Hindlimb muscle (tissue), 1 donor: ENCODE measurements at regions not wholly inside any gene's neighbourhood (a gene's known extent, or its start where the extent isn't known, plus 50 kb on each side); places are given as distances from the start of the nearest gene placed in this dataset.

Experiments used
- DNase-seq: peaks from one replicate; pipeline ENCODE4 v3.0.0-alpha.2; 2013

DNA sequence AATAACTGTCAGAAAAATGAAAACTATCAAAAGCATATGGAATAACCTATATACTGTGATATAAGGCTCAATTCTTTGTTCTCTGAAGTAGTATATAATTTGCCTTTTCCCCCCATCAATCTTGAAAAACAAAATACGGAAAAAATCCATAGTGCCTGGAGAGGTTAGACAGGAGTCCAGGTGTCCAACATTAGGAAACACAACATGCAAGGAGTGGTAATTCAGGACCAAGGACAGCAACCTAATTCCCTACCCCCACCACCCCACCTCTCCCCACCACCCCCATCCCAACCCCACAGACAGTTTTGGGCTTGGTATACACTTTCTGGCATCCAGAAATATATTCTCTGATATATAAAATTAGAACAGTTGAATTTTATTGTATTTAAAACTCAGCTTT, 55.1 kb upstream of the SLC25A26 start:
- DNase-seq: no peak

GRCh38 chr3:66164155-66164554, 56.6 kb upstream of the SLC25A26 start:
- no peak for DNase-seq

GRCh38 chr3:66163222-66163621, 57.6 kb upstream of the SLC25A26 start:
- DNase-seq: no peak

- DNase-seq: no peak
Observed at GRCh38 chr3:66162766-66163165, 58.0 kb upstream of the SLC25A26 start.

DNA sequence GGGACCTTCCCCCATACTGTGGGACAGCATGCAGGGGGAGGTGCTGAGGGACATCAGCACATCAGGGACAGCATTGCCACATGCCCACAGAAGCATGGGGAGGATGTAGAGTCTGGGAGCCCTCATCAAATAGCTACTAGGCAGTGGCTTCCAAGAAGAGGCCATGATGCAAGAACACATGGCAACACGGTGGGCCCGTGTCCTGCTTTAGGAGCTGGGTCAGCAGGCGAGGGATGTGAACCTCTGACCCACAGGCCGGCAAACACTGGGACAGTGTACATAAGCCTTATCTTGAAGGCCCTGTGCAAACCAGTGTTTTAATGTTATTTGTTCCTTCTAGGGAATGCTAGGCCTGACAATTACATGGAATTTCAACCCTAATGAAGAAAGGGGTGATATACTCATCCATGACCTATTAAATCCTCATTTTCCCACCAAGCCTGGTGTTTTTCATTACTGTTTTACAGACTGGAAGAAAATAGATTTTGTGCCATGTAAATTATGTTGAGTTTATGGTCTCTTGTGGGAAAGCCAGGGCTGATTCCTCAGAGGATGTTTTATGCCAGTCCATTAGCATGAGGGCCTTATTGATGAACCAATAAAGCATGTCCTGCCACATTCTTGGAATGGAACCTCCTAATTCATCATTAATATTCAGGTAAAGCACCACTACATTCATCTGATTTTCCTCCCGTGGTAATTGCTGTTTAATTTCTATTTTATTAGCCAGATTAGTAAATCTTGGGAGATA, 61.7 kb upstream of the SLC25A26 start:
- DNase-seq: no peak

- DNase-seq: no peak
Observed at GRCh38 chr3:66154444-66154861, 66.3 kb upstream of the SLC25A26 start.

GRCh38 chr3:66153481-66154443, 67.0 kb upstream of the SLC25A26 start:
- peak; percentile 15 for DNase-seq

DNA sequence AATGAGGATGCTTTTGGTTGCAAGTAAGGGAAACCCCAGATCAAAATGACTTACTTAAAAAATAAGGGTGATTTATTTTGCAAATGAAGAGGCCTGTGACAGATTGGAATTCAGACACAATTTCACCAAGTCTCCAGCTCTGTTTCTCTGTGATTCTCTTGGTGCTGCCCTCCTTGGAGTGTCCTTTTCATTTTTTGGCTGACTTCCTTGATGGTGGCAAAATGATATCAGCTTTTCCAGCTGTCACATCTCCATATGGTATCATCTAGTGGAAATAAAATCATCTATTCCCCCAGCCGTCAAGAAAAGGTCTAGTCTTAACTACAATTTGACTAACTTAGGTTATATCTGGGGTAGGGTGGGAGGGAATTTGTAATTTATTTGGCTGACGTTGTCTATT, 68.5 kb upstream of the SLC25A26 start:
- DNase-seq: no peak

- DNase-seq: no peak
Observed at GRCh38 chr3:66150977-66151376, 69.8 kb upstream of the SLC25A26 start.

DNA sequence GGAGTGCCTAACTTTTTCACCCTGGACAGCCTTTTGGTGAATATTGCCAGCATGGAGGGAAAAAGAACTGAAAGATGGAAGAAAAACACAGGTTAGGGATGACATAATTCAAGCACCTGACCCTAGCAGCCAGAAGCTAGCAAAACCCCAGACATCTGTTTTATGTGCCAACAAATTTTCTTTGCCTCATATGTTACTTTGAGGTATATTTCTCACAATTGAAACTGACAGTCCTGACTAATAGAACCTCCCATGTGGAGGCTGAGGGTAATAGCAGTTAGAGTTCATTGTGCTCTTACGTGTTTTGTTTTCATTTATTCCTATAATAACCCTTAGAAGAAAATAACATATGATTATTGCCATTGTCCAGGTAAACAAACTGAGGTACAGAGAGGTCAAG, 71.5 kb upstream of the SLC25A26 start:
- no peak for DNase-seq

DNA sequence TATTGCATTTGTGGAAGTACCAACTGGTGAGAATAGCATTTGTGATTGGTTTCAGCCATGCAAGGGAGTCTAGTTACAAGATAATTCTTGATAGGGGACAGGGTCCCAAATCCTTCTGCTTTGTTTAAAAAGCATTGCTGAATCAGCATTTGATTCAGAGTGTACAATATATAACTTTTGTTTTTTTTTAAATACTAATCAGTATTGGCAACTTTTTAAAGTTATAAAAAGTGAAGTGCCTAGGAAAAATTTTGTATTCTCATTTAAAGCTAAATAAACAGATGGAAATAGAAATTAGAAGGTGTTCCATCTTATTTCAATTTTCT, 75.4 kb upstream of the SLC25A26 start:
- DNase-seq: no peak

GRCh38 chr3:66144568-66145407, 76.0 kb upstream of the SLC25A26 start:
- no peak for DNase-seq

GRCh38 chr3:66142079-66142478, 78.7 kb upstream of the SLC25A26 start:
- DNase-seq: no peak

- no peak for DNase-seq
Observed at GRCh38 chr3:66140743-66141372, 79.9 kb upstream of the SLC25A26 start.

- DNase-seq: no peak
Observed at GRCh38 chr3:66140106-66140505, 80.7 kb upstream of the SLC25A26 start.

- DNase-seq: no peak
Observed at GRCh38 chr3:66139415-66139814, 81.4 kb upstream of the SLC25A26 start.

- peak; percentile 29 for DNase-seq
Observed at GRCh38 chr3:66138336-66139313, 82.2 kb upstream of the SLC25A26 start.

DNA sequence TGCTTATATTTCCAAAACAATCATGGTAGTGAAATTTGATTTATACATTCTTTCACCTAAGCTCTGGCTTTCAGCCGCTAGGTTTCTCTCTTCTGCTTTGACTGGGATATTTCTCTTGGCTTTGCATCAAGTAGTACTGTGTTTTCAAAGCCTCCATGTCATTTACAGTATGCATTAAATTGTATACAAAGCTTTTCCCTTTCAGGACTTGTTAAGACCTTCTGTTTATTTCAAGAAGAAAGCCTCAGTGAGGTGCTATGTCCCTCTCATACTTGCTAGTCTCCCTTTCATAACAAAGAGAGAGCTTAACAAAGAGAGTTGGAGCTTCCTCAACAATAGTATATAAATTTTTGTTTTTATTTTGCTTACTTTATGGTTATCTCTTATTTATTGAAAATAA, 84.2 kb upstream of the SLC25A26 start:
- no peak for DNase-seq

GRCh38 chr3:66133853-66134445, 86.9 kb upstream of the SLC25A26 start:
- no peak for DNase-seq

DNA sequence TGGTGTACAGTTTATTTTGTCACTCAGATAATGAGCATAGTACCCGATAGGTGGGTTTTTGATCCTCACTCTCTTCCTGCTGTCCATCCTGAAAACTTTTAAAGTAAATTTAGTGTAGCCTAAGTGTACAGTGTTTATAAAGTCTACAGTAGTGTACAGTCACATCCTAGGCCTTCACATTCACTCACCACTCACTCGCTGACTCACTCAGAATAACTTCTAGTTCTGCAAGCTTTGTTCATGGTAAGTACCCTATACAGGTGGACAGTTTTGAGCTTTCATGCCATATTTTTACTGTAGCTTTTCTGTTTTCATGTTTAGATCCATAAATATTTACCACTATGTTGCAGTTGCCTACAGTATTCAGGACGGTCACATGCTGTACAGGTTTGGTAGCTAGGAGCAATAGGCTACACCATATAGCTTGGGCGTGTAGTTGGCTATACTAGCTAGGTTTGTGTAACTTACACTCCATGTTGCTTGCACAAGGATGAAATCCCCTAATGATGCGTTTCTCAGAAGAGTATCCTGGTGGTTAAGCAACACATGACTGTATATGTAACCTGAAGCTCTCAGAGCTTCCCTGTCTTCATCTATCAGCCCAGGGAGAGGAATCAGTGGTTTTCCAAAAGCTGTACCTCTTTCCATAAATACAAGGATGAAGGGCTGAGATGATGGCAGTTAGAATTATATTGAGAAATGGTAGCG, 87.6 kb upstream of the SLC25A26 start:
- DNase-seq: no peak
